SK-N-SH treated with all-trans-retinoic acid at 6 μM for 48 hours (cell line): ENCODE measurements at regions not wholly inside any gene's neighbourhood (a gene's known extent, or its start where the extent isn't known, plus 50 kb on each side); places are given as distances from the start of the nearest gene placed in this dataset.

Source experiments
- ARNTL ChIP-seq: fragments of 450-650 bp; formaldehyde crosslinking; IDR thresholded peaks from 2 replicates; pipeline ENCODE4 v1.5.0; 2020; ENCODE audit warnings: low read depth, mild to moderate bottlenecking, moderate library complexity, borderline replicate concordance
- GLIS3 ChIP-seq: fragments of 250-450 bp; sonication (Bioruptor Pico); IDR thresholded peaks from 2 replicates; pipeline ENCODE4 v1.5.0; 2020; ENCODE audit warnings: mild to moderate bottlenecking, moderate library complexity
- PPARA ChIP-seq: fragments of 250-450 bp; sonication (Bioruptor Pico); IDR thresholded peaks from 2 replicates; pipeline ENCODE4 v1.5.0; 2020; ENCODE audit warnings: mild to moderate bottlenecking, borderline replicate concordance
- ZC3H10 ChIP-seq: fragments of 250-450 bp; sonication (Bioruptor Pico); IDR thresholded peaks from 2 replicates; pipeline ENCODE4 v1.5.1; 2021; ENCODE audit warnings: mild to moderate bottlenecking, moderate library complexity
- TF ChIP-seq, protein P1 (sequence below): fragments of 250-450 bp; sonication (Bioruptor Pico); IDR thresholded peaks from 2 replicates; pipeline ENCODE4 v1.5.1; 2020; ENCODE audit warnings: low read depth, mild to moderate bottlenecking, moderate library complexity

GRCh38 chr2:83103613-83104012 lies 1355.5 kb downstream of the SUCLG1 start:
- TF ChIP-seq, protein P1, sequence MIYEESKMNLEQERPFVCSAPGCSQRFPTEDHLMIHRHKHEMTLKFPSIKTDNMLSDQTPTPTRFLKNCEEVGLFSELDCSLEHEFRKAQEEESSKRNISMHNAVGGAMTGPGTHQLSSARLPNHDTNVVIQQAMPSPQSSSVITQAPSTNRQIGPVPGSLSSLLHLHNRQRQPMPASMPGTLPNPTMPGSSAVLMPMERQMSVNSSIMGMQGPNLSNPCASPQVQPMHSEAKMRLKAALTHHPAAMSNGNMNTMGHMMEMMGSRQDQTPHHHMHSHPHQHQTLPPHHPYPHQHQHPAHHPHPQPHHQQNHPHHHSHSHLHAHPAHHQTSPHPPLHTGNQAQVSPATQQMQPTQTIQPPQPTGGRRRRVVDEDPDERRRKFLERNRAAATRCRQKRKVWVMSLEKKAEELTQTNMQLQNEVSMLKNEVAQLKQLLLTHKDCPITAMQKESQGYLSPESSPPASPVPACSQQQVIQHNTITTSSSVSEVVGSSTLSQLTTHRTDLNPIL = no peak
- TF ChIP-seq PPARA (CRISPR knock-in tag) (no peak), ZC3H10 (CRISPR knock-in tag) (no peak), ARNTL (CRISPR knock-in tag) (no peak), GLIS3 (CRISPR knock-in tag) (no peak)
